Activated naive CD4-positive, alpha-beta T cell treated with anti-CD3 and anti-CD28 coated beads for 36 hours (primary cell): ENCODE measurements at regions not wholly inside any gene's neighbourhood (a gene's known extent, or its start where the extent isn't known, plus 50 kb on each side); places are given as distances from the start of the nearest gene placed in this dataset.

Experiments used
- CTCF ChIA-PET: fragments of 350-600 bp; sonication (Branson Sonifier 250); formaldehyde crosslinking; loops from one replicate; lab custom pipeline; 2021; ENCODE audit warnings: antibody characterized with exemption; lab: Charles Lee
- DNase-seq: peaks from one replicate; pipeline ENCODE4 v3.0.0-alpha.2; 2020
- H3K27ac Mint-ChIP-seq: one replicate; pipeline ENCODE4 v1.8.0; 2021; ENCODE audit warnings: mild to moderate bottlenecking, mixed read lengths
- H3K27me3 Mint-ChIP-seq: one replicate; pipeline ENCODE4 v1.8.0; 2021; ENCODE audit warnings: low read depth, mixed read lengths
- H3K36me3 Mint-ChIP-seq: one replicate; pipeline ENCODE4 v1.8.0; 2021; ENCODE audit warnings: low read depth, mixed read lengths
- H3K4me1 Mint-ChIP-seq: one replicate; pipeline ENCODE4 v1.8.0; 2021; ENCODE audit warnings: low read depth, mixed read lengths
- H3K4me3 Mint-ChIP-seq: one replicate; pipeline ENCODE4 v1.8.0; 2021; ENCODE audit warnings: mild to moderate bottlenecking, moderate library complexity, mixed read lengths
- H3K9me3 Mint-ChIP-seq: one replicate; pipeline ENCODE4 v1.8.0; 2021; ENCODE audit warnings: mixed read lengths
- intact Hi-C: fragments of 100-400 bp; cut with micrococcal nuclease; formaldehyde crosslinking; loops from one replicate; pipeline ENCODE4 v1.15.1; 2023

DNA sequence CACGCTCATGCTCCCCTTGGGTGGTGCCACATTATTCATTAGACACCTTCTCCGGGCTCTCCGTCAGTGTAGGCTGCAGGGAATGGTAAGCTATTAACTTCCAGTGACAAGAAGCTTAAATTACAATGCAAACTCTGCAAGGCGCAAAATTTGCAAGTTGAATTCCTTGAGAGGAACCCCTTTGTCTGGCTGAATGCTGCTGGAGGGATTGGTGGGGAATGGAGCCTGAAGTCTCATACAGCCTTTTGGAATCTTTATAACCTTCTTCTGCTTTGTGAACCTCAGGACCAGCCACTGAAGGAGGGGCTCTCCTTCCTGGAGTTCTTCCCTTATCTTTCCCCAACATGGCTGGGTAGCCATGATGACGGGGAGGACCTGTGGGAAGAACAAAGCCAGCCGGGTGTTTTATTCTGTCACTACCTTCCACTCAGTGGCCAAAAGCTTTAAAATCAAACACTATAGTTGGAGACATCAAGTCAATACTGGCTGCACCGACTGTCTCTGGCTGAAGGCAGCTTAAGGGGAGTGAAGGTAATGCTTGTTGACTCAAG is 220.9 kb upstream of the EPHA4 start:
- intact Hi-C loops: no loop called here
- Mint-ChIP-seq H3K27me3 (no peaks in the 10 kb centered on the region), H3K4me1 (no peaks in the 10 kb centered on the region), H3K36me3 (no peaks in the 10 kb centered on the region), H3K9me3 (no peaks in the 10 kb centered on the region), H3K27ac (no peak overlapping the region), H3K4me3 (no peak overlapping the region)
- CTCF ChIA-PET: interaction anchor here (0.6 kb wide), 1 partner anchor 19 kb away, joined by 3 read pairs; no protein-coding TSS in a partner anchor
- no peak for DNase-seq

DNA sequence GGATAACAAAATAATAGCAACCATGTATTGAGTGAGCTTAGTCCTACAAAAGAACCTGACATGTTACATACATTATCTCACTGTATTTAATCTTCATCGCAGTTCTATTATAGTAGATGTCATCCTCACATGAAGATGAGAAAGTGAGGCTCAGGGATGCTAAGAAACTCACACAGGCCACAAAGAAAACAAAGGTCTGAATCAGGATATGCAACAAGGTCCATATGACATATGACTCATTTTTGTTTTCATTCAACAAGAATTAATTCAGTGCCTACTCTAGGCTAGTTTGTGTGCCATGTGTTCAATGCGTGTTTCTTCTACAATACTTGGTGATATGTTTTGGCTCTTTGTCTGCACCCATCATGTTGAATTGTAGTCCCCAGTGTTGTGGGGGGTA is 219.7 kb upstream of the EPHA4 start:
- intact Hi-C loops: no loop called here
- CTCF ChIA-PET: no interaction called here
- H3K27ac Mint-ChIP-seq: no peak overlapping the region
- H3K27me3 Mint-ChIP-seq: no peaks in the 10 kb centered on the region
- DNase-seq: no peak
- H3K4me1 Mint-ChIP-seq: no peaks in the 10 kb centered on the region
- H3K9me3 Mint-ChIP-seq: no peaks in the 10 kb centered on the region
- H3K36me3 Mint-ChIP-seq: no peaks in the 10 kb centered on the region
- no peak overlapping the region for H3K4me3 Mint-ChIP-seq

DNA sequence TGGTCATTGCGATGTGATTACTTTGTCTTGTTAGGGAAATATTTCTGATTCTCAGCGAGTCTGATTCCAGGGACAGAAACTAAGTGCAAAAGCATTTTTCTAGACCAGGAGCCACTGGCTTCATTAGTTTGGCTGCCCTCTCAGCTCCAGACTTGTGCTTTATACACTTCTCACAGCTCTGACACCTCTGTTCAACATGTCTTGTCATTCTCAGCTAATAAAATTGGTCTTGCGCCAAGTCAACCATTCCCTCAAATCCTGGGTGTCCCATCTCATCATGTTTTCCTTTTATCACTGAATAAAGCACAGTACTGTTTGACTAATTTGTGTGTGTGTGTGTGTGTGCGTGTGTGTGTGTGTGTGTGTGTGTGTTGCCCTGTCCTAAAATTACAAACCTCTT is 215.5 kb upstream of the EPHA4 start:
- DNase-seq: no peak
- Mint-ChIP-seq H3K4me1 (no peaks in the 10 kb centered on the region), H3K4me3 (no peak overlapping the region), H3K36me3 (no peaks in the 10 kb centered on the region), H3K27me3 (no peaks in the 10 kb centered on the region), H3K9me3 (no peaks in the 10 kb centered on the region), H3K27ac (no peak overlapping the region)
- intact Hi-C loops: no loop called here
- CTCF ChIA-PET: no interaction called here

DNA sequence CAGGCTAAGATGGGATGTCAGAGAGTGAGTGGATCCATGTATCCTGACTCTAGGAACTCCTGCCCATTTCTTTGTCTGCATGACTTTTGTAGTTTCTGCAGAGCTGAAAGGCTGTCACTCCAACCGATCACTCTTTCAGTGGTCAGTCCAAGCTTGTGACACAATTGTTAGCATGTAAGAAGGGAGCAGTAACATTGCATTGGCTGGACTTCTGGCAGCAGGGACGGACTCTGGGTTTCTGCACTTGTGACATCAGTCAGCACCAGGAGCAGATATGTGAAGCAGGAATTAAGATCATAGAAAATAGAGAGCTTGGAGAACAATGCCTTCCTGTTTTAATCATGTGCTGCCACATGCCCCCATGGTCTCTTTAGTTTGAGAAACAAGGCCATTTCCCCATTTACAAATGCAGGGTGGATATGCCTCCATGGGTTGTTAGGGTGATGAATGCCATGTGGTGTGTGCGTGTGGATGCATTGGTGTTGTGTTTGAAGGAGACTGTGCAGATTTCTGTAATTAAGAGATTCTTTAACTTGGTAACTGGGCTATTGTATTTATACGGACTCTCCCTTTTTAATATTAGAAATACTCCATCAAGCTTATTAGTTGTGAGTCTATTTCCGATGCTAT is 214.3 kb upstream of the EPHA4 start:
- DNase-seq: no peak
- Mint-ChIP-seq H3K36me3 (no peaks in the 10 kb centered on the region), H3K4me3 (no peak overlapping the region), H3K9me3 (no peaks in the 10 kb centered on the region), H3K27me3 (no peaks in the 10 kb centered on the region), H3K27ac (no peak overlapping the region), H3K4me1 (no peaks in the 10 kb centered on the region)
- intact Hi-C loops: no loop called here
- CTCF ChIA-PET: no interaction called here

DNA sequence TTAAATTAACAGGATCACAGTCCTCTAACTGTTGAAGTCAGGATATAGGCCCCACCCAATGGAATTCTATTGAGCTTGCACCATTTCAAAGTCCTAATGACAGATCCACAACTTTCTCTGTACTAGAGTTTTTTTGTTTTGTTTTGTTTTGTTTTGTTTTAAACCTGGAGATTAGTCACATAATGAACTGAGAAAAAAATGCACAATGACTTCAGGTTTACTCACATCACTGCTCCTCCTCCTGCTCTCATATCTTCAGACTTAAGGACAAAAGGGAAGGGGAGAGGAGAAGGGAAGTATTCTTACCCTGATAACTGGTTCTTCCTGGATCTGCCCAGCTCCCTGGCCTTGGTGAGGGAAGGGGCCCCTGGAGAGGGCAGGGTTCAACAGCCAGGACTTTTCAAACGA is 208.2 kb upstream of the EPHA4 start:
- H3K27ac Mint-ChIP-seq: no peak overlapping the region
- intact Hi-C loops: no loop called here

DNA sequence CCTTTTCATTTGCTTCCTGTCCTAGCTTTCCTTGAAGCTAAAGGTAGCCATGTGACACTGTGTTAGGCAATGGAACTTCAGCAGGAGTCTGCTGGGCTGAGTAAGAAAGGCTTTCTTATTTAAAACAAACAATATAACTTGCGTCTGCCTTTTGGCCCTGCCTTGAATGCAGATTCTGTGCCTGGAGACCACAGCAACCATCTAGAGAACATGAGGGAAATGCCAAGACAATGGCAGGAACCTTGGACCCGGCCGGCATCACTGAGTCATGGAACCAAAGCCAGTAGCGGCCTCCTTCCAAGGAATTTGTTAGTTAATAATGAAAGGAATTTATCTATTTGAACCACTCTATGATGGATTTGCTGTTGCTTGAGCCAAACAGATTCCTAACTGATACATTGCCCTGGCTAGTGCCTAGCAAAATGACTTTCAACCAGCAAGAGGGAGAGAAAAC is 207.5 kb upstream of the EPHA4 start:
- Mint-ChIP-seq H3K4me3 (no peak overlapping the region), H3K27ac (no peak overlapping the region), H3K27me3 (no peaks in the 10 kb centered on the region), H3K4me1 (no peaks in the 10 kb centered on the region), H3K9me3 (no peaks in the 10 kb centered on the region), H3K36me3 (no peaks in the 10 kb centered on the region)
- intact Hi-C loops: no loop called here
- CTCF ChIA-PET: no interaction called here
- no peak for DNase-seq

More for the DNA sequence above, 208.2 kb upstream of the EPHA4 start:
- H3K27me3 Mint-ChIP-seq: no peaks in the 10 kb centered on the region
- no peaks in the 10 kb centered on the region for H3K36me3 Mint-ChIP-seq
- DNase-seq: no peak
- H3K4me3 Mint-ChIP-seq: no peak overlapping the region
- H3K4me1 Mint-ChIP-seq: no peaks in the 10 kb centered on the region
- CTCF ChIA-PET: no interaction called here
- no peaks in the 10 kb centered on the region for H3K9me3 Mint-ChIP-seq

DNA sequence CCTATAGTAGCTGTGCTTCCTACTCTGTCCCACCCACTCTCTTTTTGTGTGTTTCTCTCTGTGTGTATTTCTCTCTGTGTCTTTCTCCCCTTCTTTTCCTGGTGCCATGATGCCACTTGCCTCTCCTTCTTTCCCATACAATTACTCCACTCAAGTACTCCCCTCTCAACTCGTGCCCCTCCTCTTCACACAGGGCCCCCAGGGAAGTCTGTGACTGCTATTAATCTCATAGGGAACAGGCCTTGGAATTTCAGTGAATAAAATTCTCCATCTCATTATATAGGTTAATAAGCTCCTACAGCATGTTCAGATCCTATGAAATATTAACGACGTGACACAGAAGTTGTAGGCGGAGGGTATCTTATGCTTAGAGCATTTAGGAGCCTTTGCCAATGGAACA is 205.9 kb upstream of the EPHA4 start:
- intact Hi-C loops: no loop called here
- no peak overlapping the region for H3K27ac Mint-ChIP-seq
- no peaks in the 10 kb centered on the region for H3K36me3 Mint-ChIP-seq
- no peaks in the 10 kb centered on the region for H3K9me3 Mint-ChIP-seq
- no peaks in the 10 kb centered on the region for H3K27me3 Mint-ChIP-seq
- H3K4me3 Mint-ChIP-seq: no peak overlapping the region
- CTCF ChIA-PET: no interaction called here
- no peak for DNase-seq
- H3K4me1 Mint-ChIP-seq: no peaks in the 10 kb centered on the region

DNA sequence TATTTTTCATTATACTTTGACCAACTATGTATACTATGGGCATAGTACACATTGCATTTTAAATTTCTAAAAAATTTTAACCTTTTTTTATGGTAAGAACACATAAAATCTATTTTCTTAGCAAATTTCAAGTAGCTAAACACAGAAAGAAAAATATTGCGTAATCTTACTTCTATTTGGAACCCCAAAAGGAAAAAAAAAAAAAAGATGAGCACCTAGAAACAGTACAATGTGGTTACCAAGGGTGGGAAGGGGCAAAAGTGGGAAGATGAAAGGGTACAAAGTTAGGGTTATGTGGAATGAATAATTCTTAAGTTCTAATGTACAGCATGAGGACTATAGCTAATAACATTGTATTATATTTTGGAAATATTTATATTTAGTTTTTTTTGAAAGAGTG is 205.0 kb upstream of the EPHA4 start:
- H3K27me3 Mint-ChIP-seq: no peaks in the 10 kb centered on the region
- no peak for DNase-seq
- H3K4me3 Mint-ChIP-seq: no peak overlapping the region
- H3K9me3 Mint-ChIP-seq: no peaks in the 10 kb centered on the region
- H3K36me3 Mint-ChIP-seq: no peaks in the 10 kb centered on the region
- no peaks in the 10 kb centered on the region for H3K4me1 Mint-ChIP-seq
- H3K27ac Mint-ChIP-seq: no peak overlapping the region
- CTCF ChIA-PET: no interaction called here
- intact Hi-C loops: no loop called here

DNA sequence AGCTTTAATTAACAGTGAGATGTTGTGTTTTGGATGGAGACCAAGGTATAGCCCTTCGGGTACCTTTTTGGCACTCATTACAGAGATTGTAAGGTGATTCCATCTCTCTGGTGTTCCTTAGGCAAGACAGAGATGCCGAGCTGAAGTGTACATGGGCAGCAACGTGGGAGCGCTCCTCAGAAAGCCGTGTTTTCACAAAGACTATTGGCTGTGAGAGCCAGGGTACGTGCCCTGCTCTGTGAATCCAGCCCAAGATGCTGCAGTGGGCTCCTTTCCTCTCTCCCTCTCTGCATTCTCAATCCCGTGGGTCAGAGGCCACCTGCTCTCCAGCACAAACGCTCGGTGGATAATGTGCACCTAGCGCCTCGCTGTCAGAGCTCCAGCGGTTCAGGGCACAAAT is 203.0 kb upstream of the EPHA4 start:
- intact Hi-C loops: no loop called here
- Mint-ChIP-seq H3K4me3 (no peak overlapping the region), H3K27ac (no peak overlapping the region), H3K4me1 (no peaks in the 10 kb centered on the region), H3K27me3 (no peaks in the 10 kb centered on the region), H3K36me3 (no peaks in the 10 kb centered on the region), H3K9me3 (no peaks in the 10 kb centered on the region)
- CTCF ChIA-PET: no interaction called here
- no peak for DNase-seq

DNA sequence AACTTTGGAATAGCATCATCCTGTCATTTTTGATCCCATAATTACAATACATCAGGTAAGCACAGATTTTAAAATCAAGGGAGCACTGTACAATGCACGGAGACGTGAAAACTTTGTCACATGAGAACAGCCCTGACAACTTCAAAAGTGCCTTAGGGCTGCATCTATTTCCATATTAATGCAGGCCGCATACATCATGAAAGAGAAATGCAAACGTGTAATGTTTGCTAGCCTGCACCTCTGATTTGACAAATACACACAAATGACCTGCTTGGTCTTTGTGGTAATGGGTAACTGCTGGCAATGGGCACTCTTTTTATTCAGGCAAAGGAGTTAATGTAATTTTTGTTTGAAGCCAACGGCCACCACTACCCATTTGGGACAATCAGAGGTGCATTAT is 202.0 kb upstream of the EPHA4 start:
- no peaks in the 10 kb centered on the region for H3K4me1 Mint-ChIP-seq
- no peak for DNase-seq
- intact Hi-C loops: no loop called here
- no peaks in the 10 kb centered on the region for H3K9me3 Mint-ChIP-seq
- no peak overlapping the region for H3K27ac Mint-ChIP-seq
- no peaks in the 10 kb centered on the region for H3K27me3 Mint-ChIP-seq
- H3K36me3 Mint-ChIP-seq: no peaks in the 10 kb centered on the region
- CTCF ChIA-PET: no interaction called here
- no peak overlapping the region for H3K4me3 Mint-ChIP-seq

DNA sequence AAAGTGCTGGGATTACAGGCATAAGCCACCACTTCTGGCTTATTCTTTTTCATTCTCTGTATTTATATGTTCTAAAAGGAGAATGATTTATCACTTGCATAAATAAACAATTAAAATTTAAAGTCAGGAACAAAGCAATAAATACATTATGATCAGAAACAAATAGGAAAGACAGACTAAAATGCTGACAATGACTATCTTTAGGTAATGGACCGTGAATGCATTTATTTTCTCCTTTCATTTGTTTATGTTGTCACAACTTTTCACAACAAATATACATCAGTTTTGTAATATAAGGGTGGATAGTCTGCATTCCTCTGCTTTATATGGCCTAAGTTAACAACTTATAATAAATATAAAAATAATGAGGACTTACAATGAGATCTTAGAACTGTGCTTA is 199.2 kb upstream of the EPHA4 start:
- H3K36me3 Mint-ChIP-seq: no peaks in the 10 kb centered on the region
- no peak for DNase-seq
- no peaks in the 10 kb centered on the region for H3K9me3 Mint-ChIP-seq
- intact Hi-C loops: no loop called here
- H3K27ac Mint-ChIP-seq: no peak overlapping the region
- no peak overlapping the region for H3K4me3 Mint-ChIP-seq
- CTCF ChIA-PET: no interaction called here
- no peaks in the 10 kb centered on the region for H3K27me3 Mint-ChIP-seq
- no peaks in the 10 kb centered on the region for H3K4me1 Mint-ChIP-seq

DNA sequence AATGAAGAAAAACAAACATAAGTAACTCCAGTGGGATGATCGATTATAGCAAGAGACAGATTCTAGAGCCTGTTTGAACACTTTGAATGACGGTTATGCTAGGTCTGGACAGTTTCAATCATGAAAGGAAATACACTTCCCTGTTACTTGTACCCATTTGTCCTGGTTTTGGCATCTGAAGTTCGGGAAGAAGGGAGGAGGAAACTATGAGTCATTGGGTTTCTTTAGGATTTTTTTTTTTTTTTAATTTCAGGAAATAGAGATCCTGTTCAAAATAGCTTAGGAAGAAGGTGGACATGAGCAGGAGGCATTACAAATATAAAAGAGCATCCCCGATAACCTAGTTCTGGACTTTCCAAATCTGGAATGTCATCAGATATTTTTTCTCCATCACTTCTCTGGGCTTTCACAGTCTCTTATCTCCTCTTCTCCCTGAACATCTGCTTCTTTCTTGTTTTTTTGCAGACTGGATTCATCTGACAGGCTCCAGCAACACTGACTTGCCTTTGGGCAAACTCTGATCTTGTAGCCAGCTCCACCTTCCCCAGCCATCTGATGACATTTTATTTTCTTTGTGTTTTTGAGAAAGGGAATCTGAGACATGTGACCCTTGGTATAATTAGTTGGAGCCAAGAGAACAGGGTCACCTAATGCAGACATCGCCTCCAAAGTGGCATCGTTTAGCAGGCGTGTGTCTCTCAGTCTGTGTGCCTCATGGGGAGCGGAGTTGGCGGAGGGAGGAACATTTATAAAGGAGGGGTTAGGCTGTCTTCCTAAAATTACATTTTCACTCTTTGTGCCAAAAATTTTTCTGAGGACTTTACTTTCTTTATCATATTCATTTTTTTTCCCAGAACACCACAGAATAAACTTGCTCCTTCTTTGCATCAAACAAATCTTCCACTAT is 195.3 kb upstream of the EPHA4 start:
- CTCF ChIA-PET: no interaction called here
- no peak overlapping the region for H3K4me3 Mint-ChIP-seq

DNA sequence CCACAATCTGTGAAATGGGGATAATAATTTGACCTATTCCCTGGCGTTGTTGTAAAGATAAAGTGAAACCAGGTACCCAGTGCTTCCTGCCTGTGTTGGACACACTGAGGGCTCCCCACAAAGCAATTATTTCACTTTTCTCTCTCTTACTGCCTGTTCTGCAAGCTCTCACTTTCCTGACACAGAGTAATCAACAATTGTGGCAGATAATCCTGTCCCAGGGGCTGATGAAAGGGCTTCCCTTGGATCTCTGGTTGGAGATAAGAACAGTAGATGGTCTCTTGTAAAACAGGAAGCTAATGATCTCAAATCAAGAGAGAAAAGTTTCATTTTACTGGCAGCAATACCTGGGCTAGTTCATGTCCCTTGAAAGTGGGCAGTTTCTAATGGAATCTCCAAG is 190.4 kb upstream of the EPHA4 start:
- no peaks in the 10 kb centered on the region for H3K36me3 Mint-ChIP-seq
- no peak for DNase-seq
- no peak overlapping the region for H3K4me3 Mint-ChIP-seq
- H3K27ac Mint-ChIP-seq: no peak overlapping the region
- H3K27me3 Mint-ChIP-seq: no peaks in the 10 kb centered on the region
- CTCF ChIA-PET: no interaction called here
- peaks cover 6% of the 10 kb centered on the region for H3K9me3 Mint-ChIP-seq
- H3K4me1 Mint-ChIP-seq: no peaks in the 10 kb centered on the region
- intact Hi-C loops: no loop called here

More for the DNA sequence above, 195.3 kb upstream of the EPHA4 start:
- no peak for DNase-seq
- Mint-ChIP-seq H3K27ac (no peak overlapping the region), H3K9me3 (peaks cover 2% of the 10 kb centered on the region), H3K4me1 (no peaks in the 10 kb centered on the region), H3K27me3 (no peaks in the 10 kb centered on the region), H3K36me3 (no peaks in the 10 kb centered on the region)
- intact Hi-C loops: no loop called here
